SK-N-MC (cell line): ENCODE measurements at regions not wholly inside any gene's neighbourhood (a gene's known extent, or its start where the extent isn't known, plus 50 kb on each side); places are given as distances from the start of the nearest gene placed in this dataset.

Experiments
- DNase-seq: peaks from one replicate; pipeline ENCODE4 v3.0.0-alpha.2; 2011; ENCODE audit warnings: low read depth, low spot score
- H3K27ac ChIP-seq: fragments of 200-600 bp; sonication (generic); 2 replicates; pipeline ENCODE4 v1.5.1; 2016; ENCODE audit warnings: mixed run types
- H3K36me3 ChIP-seq: fragments of 200-600 bp; sonication (generic); 2 replicates; pipeline ENCODE4 v1.6.1; 2017; ENCODE audit warnings: antibody characterized with exemption, low read length, mixed read lengths; ENCODE audit not compliant: insufficient read depth
- H3K4me3 ChIP-seq: fragments of 200-600 bp; sonication (generic); 2 replicates; pipeline ENCODE4 v1.5.1; 2016
- H3K9ac ChIP-seq: fragments of 200-600 bp; sonication (generic); 2 replicates; pipeline ENCODE4 v1.8.0; 2017; ENCODE audit warnings: mixed run types, mixed read lengths; ENCODE audit not compliant: insufficient read length
- H3K9me3 ChIP-seq: fragments of 200-600 bp; sonication (generic); 2 replicates; pipeline ENCODE4 v1.6.1; 2017; ENCODE audit warnings: low read depth, mild to moderate bottlenecking, antibody characterized with exemption, low read length, moderate library complexity, mixed read lengths
- EZH2 ChIP-seq: fragments of 200-600 bp; sonication (generic); IDR thresholded peaks from one replicate; pipeline ENCODE4 v1.6.1; 2017; ENCODE audit warnings: antibody characterized with exemption
- FOXP2 ChIP-seq: optimal IDR thresholded peaks from 2 replicates; pipeline ENCODE3; 2011; ENCODE audit warnings: mild to moderate bottlenecking, moderate library complexity; ENCODE audit not compliant: insufficient read depth; ENCODE audit errors: extremely low read length, control extremely low read depth
- POLR2AphosphoS5 ChIP-seq: IDR thresholded peaks from 2 replicates; pipeline ENCODE4 v1.6.1; 2012; ENCODE audit warnings: mild to moderate bottlenecking, low read depth, low read length, borderline replicate concordance

DNA sequence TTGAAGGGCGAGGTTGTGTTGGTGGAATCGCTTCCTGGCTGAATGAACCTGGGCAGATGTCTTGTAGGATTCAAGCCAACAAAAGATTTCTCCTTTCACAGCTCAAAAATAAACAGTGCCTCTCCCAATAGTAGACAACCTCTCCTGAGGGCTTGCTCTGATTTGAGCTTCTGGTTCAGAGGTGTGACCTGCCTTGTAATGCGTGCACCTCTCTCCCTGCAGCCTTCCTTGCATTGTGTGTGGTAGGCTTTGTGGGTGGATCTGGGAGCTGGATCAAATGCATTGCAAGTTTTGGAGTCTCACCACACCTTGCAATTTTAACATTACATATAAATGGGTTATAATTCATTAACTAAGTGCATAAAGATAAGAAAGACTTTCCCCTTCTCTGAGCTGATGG is 96.9 kb upstream of the PTCH1 start:
- no peaks in the 10 kb centered on the region for H3K9me3 ChIP-seq

GRCh38 chr9:95611354-95611753 is 94.6 kb upstream of the PTCH1 start:
- H3K9me3 ChIP-seq, result no peaks in the 10 kb centered on the region
- no peak for DNase-seq
- H3K9ac ChIP-seq, result no peak overlapping the region
- TF ChIP-seq EZH2, result no peak
- TF ChIP-seq POLR2AphosphoS5, result no peak
- no peak for TF ChIP-seq FOXP2
- H3K27ac ChIP-seq, result no peak overlapping the region
- H3K4me3 ChIP-seq, result no peak overlapping the region
- no peaks in the 10 kb centered on the region for H3K36me3 ChIP-seq

More for the DNA sequence above, 96.9 kb upstream of the PTCH1 start:
- Histone ChIP-seq H3K27ac (no peak overlapping the region), H3K4me3 (no peak overlapping the region), H3K36me3 (no peaks in the 10 kb centered on the region), H3K9ac (no peak overlapping the region)
- TF ChIP-seq POLR2AphosphoS5, result no peak
- no peak for TF ChIP-seq EZH2
- TF ChIP-seq FOXP2, result no peak
- no peak for DNase-seq

GRCh38 chr9:95610006-95610785 is 93.4 kb upstream of the PTCH1 start:
- Histone ChIP-seq H3K9me3 (no peaks in the 10 kb centered on the region), H3K36me3 (no peaks in the 10 kb centered on the region), H3K4me3 (no peak overlapping the region), H3K9ac (no peak overlapping the region), H3K27ac (no peak overlapping the region)
- TF ChIP-seq EZH2 (no peak), POLR2AphosphoS5 (no peak), FOXP2 (no peak)
- no peak for DNase-seq

DNA sequence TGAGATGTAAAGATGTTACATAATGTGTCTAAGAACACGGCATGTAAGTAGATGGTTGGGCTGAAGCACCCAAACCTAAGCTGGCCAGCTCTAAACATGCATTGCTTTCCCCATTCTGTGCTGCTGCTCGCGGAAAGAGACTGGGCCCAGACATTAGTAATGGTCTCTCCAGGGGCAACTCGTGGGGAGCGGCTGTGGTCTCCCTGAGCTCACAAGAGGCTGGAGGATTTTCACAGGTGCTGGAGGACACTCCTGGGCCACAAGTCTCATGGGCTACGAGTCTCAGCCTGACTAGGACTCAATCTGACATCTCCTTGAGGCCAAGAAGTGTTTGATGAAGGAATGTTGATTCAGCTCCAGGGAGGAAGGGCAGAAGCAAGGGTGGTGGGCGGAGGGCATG is 92.7 kb upstream of the PTCH1 start:
- TF ChIP-seq FOXP2 (no peak), EZH2 (no peak), POLR2AphosphoS5 (no peak)
- Histone ChIP-seq H3K36me3 (no peaks in the 10 kb centered on the region), H3K4me3 (no peak overlapping the region), H3K9me3 (no peaks in the 10 kb centered on the region), H3K9ac (no peak overlapping the region), H3K27ac (no peak overlapping the region)
- no peak for DNase-seq

DNA sequence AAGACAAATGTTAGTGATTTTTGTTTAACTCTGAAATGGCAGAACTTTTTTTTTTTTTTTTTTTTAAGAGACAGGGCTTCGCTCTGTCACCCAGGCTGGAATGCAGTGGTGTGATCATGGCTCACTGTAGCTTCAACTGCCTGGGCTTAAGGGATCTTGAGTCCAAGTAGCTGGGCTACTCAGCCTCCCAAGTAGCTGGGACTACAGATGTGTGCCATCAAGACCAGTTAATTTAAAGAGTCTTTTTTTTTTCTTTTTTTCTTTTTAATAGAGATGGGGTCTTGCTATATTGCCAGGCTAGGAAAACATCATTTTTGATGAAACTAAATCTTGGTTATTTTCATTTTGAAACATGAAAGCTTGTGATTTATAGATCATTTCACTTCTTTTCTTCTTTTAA is 91.6 kb upstream of the PTCH1 start:
- Histone ChIP-seq H3K9ac (no peak overlapping the region), H3K4me3 (no peak overlapping the region), H3K9me3 (no peaks in the 10 kb centered on the region), H3K36me3 (no peaks in the 10 kb centered on the region), H3K27ac (no peak overlapping the region)
- TF ChIP-seq POLR2AphosphoS5 (no peak), FOXP2 (no peak), EZH2 (no peak)
- DNase-seq, result no peak

GRCh38 chr9:95607507-95607906 is 90.7 kb upstream of the PTCH1 start:
- no peak overlapping the region for H3K27ac ChIP-seq
- H3K4me3 ChIP-seq, result no peak overlapping the region
- H3K9me3 ChIP-seq, result no peaks in the 10 kb centered on the region
- no peak for DNase-seq
- H3K9ac ChIP-seq, result no peak overlapping the region
- TF ChIP-seq FOXP2 (no peak), POLR2AphosphoS5 (no peak), EZH2 (no peak)
- H3K36me3 ChIP-seq, result no peaks in the 10 kb centered on the region

GRCh38 chr9:95606489-95607350 is 89.9 kb upstream of the PTCH1 start:
- DNase-seq, result no peak
- TF ChIP-seq EZH2 (no peak), POLR2AphosphoS5 (no peak), FOXP2 (no peak)
- Histone ChIP-seq H3K27ac (peak overlapping the region; percentile 60), H3K36me3 (no peaks in the 10 kb centered on the region), H3K4me3 (peak overlapping the region; percentile 71), H3K9me3 (no peaks in the 10 kb centered on the region), H3K9ac (peak overlapping the region; percentile 20)

- H3K9me3 ChIP-seq, result no peaks in the 10 kb centered on the region
- TF ChIP-seq EZH2 (no peak), POLR2AphosphoS5 (no peak), FOXP2 (no peak)
- peak overlapping the region; percentile 60 for H3K27ac ChIP-seq
- peak; percentile 51 for DNase-seq
- no peaks in the 10 kb centered on the region for H3K36me3 ChIP-seq
- H3K9ac ChIP-seq, result no peak overlapping the region
- H3K4me3 ChIP-seq, result peak overlapping the region; percentile 71
These were observed 89.2 kb upstream of the PTCH1 start for GRCh38 chr9:95605816-95606488.
